Body of pancreas (tissue), 4 donors: ENCODE measurements at regions not wholly inside any gene's neighbourhood (a gene's known extent, or its start where the extent isn't known, plus 50 kb on each side); places are given as distances from the start of the nearest gene placed in this dataset.

Experiments
- ATAC-seq: fragments of 150-250 bp; one replicate; pipeline ENCODE4 v1.9.1; 2016
- DNase-seq, 4 donors: peaks; one replicate each; pipeline ENCODE4 v3.0.0-alpha.2; 2019
- H3K27ac ChIP-seq, 4 donors: fragments of 200-600 bp; sonication (generic); 1 replicate in 3 of 4; 2 replicates in 1 of 4; pipeline versions ENCODE4 v1.5.1 to v1.6.1; 2016 to 2019; ENCODE audit warnings: mild to moderate bottlenecking in 1 of 4, mixed read lengths in 1 of 4, moderate library complexity in 1 of 4
- H3K27me3 ChIP-seq, 2 donors: fragments of 200-600 bp; sonication (generic); one replicate each; pipeline ENCODE4 v1.6.0; 2016; ENCODE audit warnings: mild to moderate bottlenecking in 1 of 2
- H3K36me3 ChIP-seq, 2 donors: fragments of 200-600 bp; sonication (generic); replicated peaks in 1 of 2; 2 replicates each; pipeline ENCODE4 v1.5.1; 2016; ENCODE audit warnings: low read depth in 2 of 2; ENCODE audit not compliant: insufficient read depth in 1 of 2
- H3K4me1 ChIP-seq: fragments of 200-600 bp; sonication (generic); one replicate; pipeline ENCODE4 v1.6.0; 2016
- H3K4me3 ChIP-seq, 2 donors: fragments of 200-600 bp; sonication (generic); 1 replicate in 1 of 2; 2 replicates in 1 of 2; pipeline ENCODE4 v1.5.1; 2016 to 2019
- H3K9me3 ChIP-seq, 3 donors: fragments of 200-600 bp; sonication (generic); 1 replicate in 2 of 3; 2 replicates in 1 of 3; pipeline ENCODE4 v1.5.1; 2016
- CTCF ChIP-seq, 7 experiments: fragments of 450-650 bp in 4 of 7; fragments of 200-600 bp in 3 of 7; sonication (generic) in 3 of 7; IDR thresholded peaks; one replicate each; pipeline ENCODE4 v1.5.1; 2016 to 2019; ENCODE audit warnings: antibody characterized with exemption in 7 of 7
- POLR2A ChIP-seq, 3 donors: fragments of 450-650 bp; IDR thresholded peaks; one replicate each; pipeline ENCODE4 v1.6.1; 2016; ENCODE audit warnings: antibody characterized with exemption in 3 of 3, mild to moderate bottlenecking in 2 of 3
- WGBS, 2 donors: methylation state at CpG; one replicate each; pipeline ENCODE4 v1.1.5; 2017; 5-methylcytosine and 5-hydroxymethylcytosine counted together
- intact Hi-C: fragments of 100-400 bp; cut with DNase I; formaldehyde crosslinking; loops from one replicate; pipeline ENCODE4 v1.15.1; 2023

DNA sequence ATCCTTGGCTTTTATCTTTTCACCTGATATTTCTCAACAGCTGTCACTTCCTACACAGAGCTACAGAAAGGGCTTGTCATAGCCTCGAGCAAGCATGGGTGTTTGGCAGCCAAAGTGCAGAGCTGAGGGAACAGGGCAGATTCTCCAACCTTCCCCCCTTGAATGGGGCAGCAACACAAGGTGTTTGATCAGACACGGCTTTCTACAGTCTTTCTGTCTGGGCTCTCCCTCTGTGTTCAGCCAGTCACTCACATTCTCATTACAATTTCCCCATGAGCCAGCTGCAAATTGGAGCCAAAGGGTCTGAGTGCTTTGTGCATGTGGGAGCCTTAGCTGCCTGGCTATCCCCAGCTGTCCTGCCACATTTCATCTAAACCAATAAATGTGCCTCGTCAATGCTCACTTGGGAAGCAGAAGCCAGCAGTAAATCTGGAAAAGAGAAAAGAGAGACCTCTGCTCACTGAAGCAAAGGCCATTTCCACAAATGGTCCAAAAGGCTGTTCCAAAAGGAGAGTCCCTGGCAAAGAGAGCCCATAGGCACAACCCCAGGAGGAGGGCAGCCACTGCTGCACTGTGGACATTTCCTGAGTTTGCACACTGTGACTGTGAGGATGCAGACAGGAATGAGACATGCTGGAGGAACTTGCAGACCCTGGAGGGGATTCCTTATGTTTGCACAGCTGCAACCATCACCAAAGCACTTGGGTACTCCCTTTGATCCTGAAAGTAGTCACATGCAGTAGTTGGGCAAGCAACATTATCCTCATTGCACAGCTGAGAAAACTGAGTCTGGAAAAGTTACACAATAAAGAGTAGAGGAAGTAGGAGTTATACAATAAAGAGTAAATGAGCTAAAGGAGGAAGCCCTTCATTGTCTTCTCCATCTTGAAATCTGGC lies 186.8 kb downstream of the FAM181B start:
- TF ChIP-seq CTCF (IDR thresholded peaks at IDR 0.05), result no peak
- no peak for TF ChIP-seq POLR2A (IDR thresholded peaks at IDR 0.05)

GRCh38 chr11:82539669-82540068 lies 194.0 kb downstream of the FAM181B start:
- ATAC-seq, result no peak
- H3K9me3 ChIP-seq, result no peaks in the 10 kb centered on the region
- intact Hi-C loops, result no loop called here
- H3K27me3 ChIP-seq, result no peaks in the 10 kb centered on the region
- H3K4me1 ChIP-seq, result no peaks in the 10 kb centered on the region
- no peak overlapping the region for H3K27ac ChIP-seq
- TF ChIP-seq CTCF (IDR thresholded peaks at IDR 0.05), result no peak
- TF ChIP-seq POLR2A (IDR thresholded peaks at IDR 0.05), result no peak
- no peak overlapping the region for H3K4me3 ChIP-seq
- DNase-seq, result no peak
- no peaks in the 10 kb centered on the region for H3K36me3 ChIP-seq

More for the DNA sequence above, 186.8 kb downstream of the FAM181B start:
- Histone ChIP-seq H3K36me3 (no peaks in the 10 kb centered on the region), H3K4me3 (no peak overlapping the region), H3K27me3 (no peaks in the 10 kb centered on the region), H3K4me1 (peaks cover 11% of the 10 kb centered on the region), H3K27ac (no peak overlapping the region), H3K9me3 (no peaks in the 10 kb centered on the region)
- peak in 2 of 4 donors; percentile 30 to 43 for DNase-seq
- 15 to 17% methylated on average over 3 of the region's 3 CpGs for WGBS, 2 donors
- intact Hi-C loops, result no loop called here
- peak; percentile 71 for ATAC-seq

GRCh38 chr11:82536706-82537105 lies 197.0 kb downstream of the FAM181B start:
- H3K4me3 ChIP-seq, result no peak overlapping the region
- TF ChIP-seq POLR2A (IDR thresholded peaks at IDR 0.05) (no peak), CTCF (IDR thresholded peaks at IDR 0.05) (no peak)
- H3K27me3 ChIP-seq, result no peaks in the 10 kb centered on the region
- WGBS, 2 donors, result 44 to 59% methylated on average over 3 of the region's 3 CpGs
- DNase-seq (no peak), ATAC-seq (no peak)
- H3K9me3 ChIP-seq, result no peaks in the 10 kb centered on the region
- H3K27ac ChIP-seq, result no peak overlapping the region
- no peaks in the 10 kb centered on the region for H3K4me1 ChIP-seq
- H3K36me3 ChIP-seq, result no peaks in the 10 kb centered on the region
- intact Hi-C loops, result no loop called here

- 83 to 87% methylated on average over 7 of the region's 7 CpGs for WGBS, 2 donors
- Histone ChIP-seq H3K27me3 (no peaks in the 10 kb centered on the region), H3K27ac (no peak overlapping the region), H3K4me3 (no peak overlapping the region), H3K9me3 (no peaks in the 10 kb centered on the region), H3K36me3 (no peaks in the 10 kb centered on the region), H3K4me1 (no peaks in the 10 kb centered on the region)
- DNase-seq (no peak), ATAC-seq (no peak)
- intact Hi-C loops, result no loop called here
- TF ChIP-seq POLR2A (IDR thresholded peaks at IDR 0.05), result no peak
- TF ChIP-seq CTCF (IDR thresholded peaks at IDR 0.05), result no peak
Measured at GRCh38 chr11:82533628-82534327, 199.9 kb downstream of the FAM181B start.
